Caco-2 (cell line): ENCODE measurements at regions not wholly inside any gene's neighbourhood (a gene's known extent, or its start where the extent isn't known, plus 50 kb on each side); places are given as distances from the start of the nearest gene placed in this dataset.

Experiments used
- BruUV-seq: library from RNA; stranded (reverse); fragments of 400-500 nt; replicated peaks from 2 replicates; lab custom pipeline; 2021; lab: Mats Ljungman, UMichigan
- CTCF ChIA-PET: fragments of 300-600 bp; sonication (Branson Sonifier 250); formaldehyde crosslinking; loops from one replicate; lab custom pipeline; 2022; ENCODE audit warnings: antibody characterized with exemption; lab: Charles Lee
- POLR2A ChIA-PET: fragments of 300-600 bp; sonication (Branson Sonifier 250); formaldehyde crosslinking; loops from one replicate; lab custom pipeline; 2022; ENCODE audit warnings: antibody characterized with exemption; lab: Charles Lee
- DNase-seq, 2 experiments: peaks; one replicate each; pipeline versions ENCODE4 v3.0.0 to v3.0.0-alpha.2; 2020 to 2022
- H3K27me3 ChIP-seq: replicated peaks from 2 replicates; pipeline ENCODE4 v1.6.0; 2011; ENCODE audit warnings: low read length; ENCODE audit not compliant: control insufficient read depth, insufficient read depth
- H3K36me3 ChIP-seq: 2 replicates; pipeline ENCODE4 v1.5.1; 2011; ENCODE audit warnings: low read length; ENCODE audit not compliant: control insufficient read depth, insufficient read depth
- H3K4me1 ChIP-seq: fragments of 250-450 bp; sonication (Bioruptor Pico); 2 replicates; pipeline ENCODE4 v1.5.1; 2020; ENCODE audit warnings: mild to moderate bottlenecking
- H3K4me3 ChIP-seq: 2 replicates; pipeline ENCODE4 v1.5.1; 2011; ENCODE audit warnings: low read depth, mild to moderate bottlenecking, control low read depth, low read length
- H3K9me3 ChIP-seq: fragments of 250-450 bp; sonication (Bioruptor Pico); 2 replicates; pipeline ENCODE4 v1.5.1; 2020; ENCODE audit warnings: mild to moderate bottlenecking, moderate library complexity
- H3K27ac Mint-ChIP-seq: one replicate; pipeline ENCODE4 v1.8.0; 2022; ENCODE audit warnings: mixed read lengths; ENCODE audit not compliant: unreplicated experiment
- H3K27me3 Mint-ChIP-seq: one replicate; pipeline ENCODE4 v1.8.0; 2022; ENCODE audit warnings: mixed read lengths; ENCODE audit not compliant: insufficient read depth, unreplicated experiment
- H3K36me3 Mint-ChIP-seq: one replicate; pipeline ENCODE4 v1.8.0; 2022; ENCODE audit warnings: mild to moderate bottlenecking, mixed read lengths; ENCODE audit not compliant: insufficient read depth, unreplicated experiment
- H3K4me1 Mint-ChIP-seq: one replicate; pipeline ENCODE4 v1.8.0; 2022; ENCODE audit warnings: low read depth, mixed read lengths; ENCODE audit not compliant: unreplicated experiment
- H3K4me3 Mint-ChIP-seq: one replicate; pipeline ENCODE4 v1.8.0; 2022; ENCODE audit warnings: mild to moderate bottlenecking, moderate library complexity, mixed read lengths; ENCODE audit not compliant: unreplicated experiment
- H3K9me3 Mint-ChIP-seq: one replicate; pipeline ENCODE4 v1.8.0; 2022; ENCODE audit warnings: mixed read lengths; ENCODE audit not compliant: unreplicated experiment
- CTCF ChIP-seq, 2 experiments: fragments of 200-600 bp in 1 of 2; IDR thresholded peaks; 1 replicate in 1 of 2; 2 replicates in 1 of 2; pipeline versions ENCODE4 v1.5.1 to v1.8.0; 2011 to 2022; ENCODE audit warnings: antibody characterized with exemption in 1 of 2, control low read depth in 1 of 2, inconsistent platforms in 1 of 2, low read depth in 1 of 2, low read length in 1 of 2, mild to moderate bottlenecking in 1 of 2, moderate library complexity in 1 of 2; ENCODE audit not compliant: insufficient read depth in 1 of 2, severe bottlenecking in 1 of 2, unreplicated experiment in 1 of 2
- intact Hi-C: fragments of 100-400 bp; cut with micrococcal nuclease; formaldehyde crosslinking; loops from one replicate; pipeline ENCODE4 v1.10.0; 2022; ENCODE audit not compliant: unreplicated experiment

DNA sequence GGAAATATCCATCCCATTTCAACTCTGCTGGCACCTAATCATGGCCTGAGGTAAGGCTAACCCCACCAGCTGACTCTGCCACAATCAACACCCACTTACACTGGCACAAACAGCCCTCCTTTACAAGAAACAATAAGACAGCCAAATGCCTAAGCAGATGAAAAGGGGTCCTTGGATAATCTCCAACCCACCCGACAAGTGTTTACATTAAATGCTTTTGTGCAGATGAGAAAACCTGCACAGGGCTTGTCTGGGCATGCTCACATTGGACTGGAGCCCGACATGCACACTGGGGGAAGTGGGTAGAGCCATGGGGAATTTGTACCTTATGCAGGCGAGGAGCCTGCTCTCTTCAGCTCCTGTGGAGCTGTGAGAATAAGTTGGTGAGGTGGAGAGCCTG, 138.9 kb upstream of the ITM2A start:
- Histone ChIP-seq H3K4me1 (no peaks in the 10 kb centered on the region), H3K27me3 (no peaks in the 10 kb centered on the region), H3K9me3 (no peaks in the 10 kb centered on the region), H3K36me3 (no peaks in the 10 kb centered on the region), H3K4me3 (no peak overlapping the region)
- Mint-ChIP-seq H3K27ac (no peak overlapping the region), H3K36me3 (no peaks in the 10 kb centered on the region), H3K27me3 (no peaks in the 10 kb centered on the region), H3K4me1 (no peaks in the 10 kb centered on the region), H3K4me3 (no peak overlapping the region), H3K9me3 (no peaks in the 10 kb centered on the region)
- CTCF ChIA-PET = no interaction called here
- intact Hi-C loops = no loop called here
- DNase-seq = no peak
- POLR2A ChIA-PET = no interaction called here
- no TSS peak for BruUV-seq
- TF ChIP-seq CTCF (IDR thresholded peaks at IDR 0.05; ENCODE audit: insufficient read depth in 1 of 2, low read depth in 1 of 2, low read length in 1 of 2, severe bottlenecking in 1 of 2, unreplicated experiment in 1 of 2) = no peak

- no peak overlapping the region for H3K4me3 Mint-ChIP-seq
- H3K27ac Mint-ChIP-seq = no peak overlapping the region
- ChIA-PET POLR2A (no interaction called here), CTCF (no interaction called here)
- Histone ChIP-seq H3K4me3 (no peak overlapping the region), H3K4me1 (no peaks in the 10 kb centered on the region), H3K27me3 (no peaks in the 10 kb centered on the region), H3K9me3 (no peaks in the 10 kb centered on the region), H3K36me3 (no peaks in the 10 kb centered on the region)
- DNase-seq = no peak
- TF ChIP-seq CTCF (IDR thresholded peaks at IDR 0.05; ENCODE audit: insufficient read depth in 1 of 2, low read depth in 1 of 2, low read length in 1 of 2, severe bottlenecking in 1 of 2, unreplicated experiment in 1 of 2) = no peak
- no peaks in the 10 kb centered on the region for H3K4me1 Mint-ChIP-seq
- H3K27me3 Mint-ChIP-seq = no peaks in the 10 kb centered on the region
- no peaks in the 10 kb centered on the region for H3K36me3 Mint-ChIP-seq
- no peaks in the 10 kb centered on the region for H3K9me3 Mint-ChIP-seq
- intact Hi-C loops = no loop called here
- BruUV-seq = no TSS peak
Measured at GRCh38 chrX:79482686-79483085, 115.6 kb upstream of the ITM2A start.

DNA sequence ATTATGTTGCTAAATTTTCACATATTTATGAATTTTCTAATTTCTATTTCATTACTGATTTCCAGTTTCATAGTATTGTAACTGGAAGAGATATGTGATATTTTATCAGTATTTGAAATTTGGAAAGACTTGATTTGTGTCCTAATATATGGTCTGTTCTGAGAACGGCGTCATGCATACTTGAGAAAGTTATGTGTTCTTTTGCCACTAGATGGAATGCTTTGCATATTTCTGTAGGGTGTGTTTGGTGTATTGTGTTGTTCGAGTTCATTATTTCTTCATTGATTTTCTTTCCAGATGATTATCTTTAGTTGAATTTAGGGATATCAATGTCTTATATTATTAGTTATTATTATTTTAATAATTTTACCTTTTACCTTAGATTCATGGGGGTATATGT, 110.6 kb upstream of the ITM2A start:
- Mint-ChIP-seq H3K9me3 (no peaks in the 10 kb centered on the region), H3K4me1 (no peaks in the 10 kb centered on the region), H3K27me3 (no peaks in the 10 kb centered on the region), H3K4me3 (no peak overlapping the region), H3K27ac (no peak overlapping the region), H3K36me3 (no peaks in the 10 kb centered on the region)
- Histone ChIP-seq H3K4me1 (no peaks in the 10 kb centered on the region), H3K9me3 (no peaks in the 10 kb centered on the region), H3K4me3 (no peak overlapping the region), H3K27me3 (no peaks in the 10 kb centered on the region), H3K36me3 (no peaks in the 10 kb centered on the region)
- no peak for TF ChIP-seq CTCF (IDR thresholded peaks at IDR 0.05; ENCODE audit: insufficient read depth in 1 of 2, low read depth in 1 of 2, low read length in 1 of 2, severe bottlenecking in 1 of 2, unreplicated experiment in 1 of 2)
- BruUV-seq = no TSS peak
- intact Hi-C loops = no loop called here
- ChIA-PET CTCF (no interaction called here), POLR2A (no interaction called here)
- no peak for DNase-seq
